SK-N-SH (cell line): ENCODE measurements at regions not wholly inside any gene's neighbourhood (a gene's known extent, or its start where the extent isn't known, plus 50 kb on each side); places are given as distances from the start of the nearest gene placed in this dataset.

Experiments
- CTCF ChIA-PET: fragments of 300-600, 350-600 bp; formaldehyde crosslinking; extraction: SDS; loops from one replicate; lab custom pipeline; 2021; lab: Yijun Ruan, JAX
- POLR2A ChIA-PET: fragments of 350-600 bp; sonication (Branson Sonifier 250); formaldehyde crosslinking; extraction: SDS; loops from one replicate; lab custom pipeline; 2020; ENCODE audit warnings: antibody characterized with exemption, inconsistent platforms; lab: Yijun Ruan, JAX
- DNase-seq: peaks from one replicate; pipeline ENCODE4 v3.0.0; 2012
- H2AFZ ChIP-seq: fragments of 200-600 bp; sonication (generic); 2 replicates; pipeline ENCODE4 v1.8.1; 2016; ENCODE audit warnings: antibody characterized with exemption, mild to moderate bottlenecking, low read depth
- H3F3A ChIP-seq: fragments of 200-600 bp; sonication (generic); replicated peaks from 2 replicates; pipeline ENCODE3; 2016; ENCODE audit warnings: antibody characterized with exemption, mild to moderate bottlenecking; ENCODE audit not compliant: insufficient read depth
- H3K27ac ChIP-seq, 2 experiments: fragments of 200-500 bp in 1 of 2; fragments of 200-600 bp in 1 of 2; sonication (Bioruptor generic) in 1 of 2; sonication (generic), shearing (Covaris generic) in 1 of 2; 2 replicates each; pipeline versions ENCODE4 v1.5.1 to v1.6.1; 2014 to 2016; ENCODE audit warnings: low read depth in 2 of 2, inconsistent platforms in 1 of 2, low read length in 1 of 2, mild to moderate bottlenecking in 1 of 2, mixed read lengths in 1 of 2
- H3K27me3 ChIP-seq: fragments of 200-600 bp; sonication (generic), shearing (Covaris generic); 2 replicates; pipeline ENCODE4 v1.6.1; 2016; ENCODE audit warnings: mixed run types; ENCODE audit not compliant: insufficient read depth
- H3K36me3 ChIP-seq, 2 experiments: fragments of 200-500 bp in 1 of 2; fragments of 200-600 bp in 1 of 2; sonication (Bioruptor generic) in 1 of 2; sonication (generic) in 1 of 2; replicated peaks in 1 of 2; 2 replicates each; pipeline versions ENCODE3 to v1.5.1; 2014 to 2016; ENCODE audit warnings: low read length in 1 of 2, mild to moderate bottlenecking in 1 of 2; ENCODE audit not compliant: insufficient read depth in 2 of 2, control insufficient read depth in 1 of 2
- H3K4me1 ChIP-seq, 2 experiments: fragments of 200-500 bp in 1 of 2; fragments of 200-600 bp in 1 of 2; sonication (Bioruptor generic) in 1 of 2; sonication (generic), shearing (Covaris generic) in 1 of 2; 2 replicates each; pipeline versions ENCODE4 v1.5.1 to v1.6.1; 2014 to 2016; ENCODE audit warnings: low read depth in 1 of 2, low read length in 1 of 2, mixed run types in 1 of 2; ENCODE audit not compliant: insufficient read depth in 2 of 2, control insufficient read depth in 1 of 2
- H3K4me2 ChIP-seq: fragments of 200-600 bp; sonication (generic), shearing (Covaris generic); 2 replicates; pipeline ENCODE4 v1.6.1; 2017; ENCODE audit warnings: mixed run types
- H3K4me3 ChIP-seq, 2 experiments: fragments of 200-500 bp in 1 of 2; fragments of 200-600 bp in 1 of 2; sonication (Bioruptor generic) in 1 of 2; sonication (generic), shearing (Covaris generic) in 1 of 2; 2 replicates each; pipeline versions ENCODE4 v1.5.1 to v1.8.1; 2014 to 2016; ENCODE audit warnings: low read depth in 2 of 2, inconsistent platforms in 1 of 2, low read length in 1 of 2, mild to moderate bottlenecking in 1 of 2, mixed read lengths in 1 of 2, moderate library complexity in 1 of 2
- H3K79me2 ChIP-seq: fragments of 200-600 bp; sonication (generic); 2 replicates; pipeline ENCODE4 v1.8.1; 2017; ENCODE audit warnings: mild to moderate bottlenecking; ENCODE audit not compliant: insufficient read depth
- H3K9ac ChIP-seq: fragments of 200-600 bp; sonication (generic); 2 replicates; pipeline ENCODE4 v1.6.1; 2017; ENCODE audit warnings: mixed run types
- H3K9me2 ChIP-seq: fragments of 200-600 bp; sonication (generic); 2 replicates; pipeline ENCODE4 v1.6.1; 2017; ENCODE audit warnings: mixed run types
- H3K9me3 ChIP-seq: fragments of 200-600 bp; sonication (generic); 2 replicates; pipeline ENCODE4 v1.6.1; 2017; ENCODE audit warnings: mixed run types, mild to moderate bottlenecking, moderate library complexity
- H4K20me1 ChIP-seq: fragments of 200-600 bp; sonication (generic); 2 replicates; pipeline ENCODE4 v1.6.1; 2017; ENCODE audit warnings: mild to moderate bottlenecking, mixed run types; ENCODE audit not compliant: insufficient read depth
- CTCF ChIP-seq: fragments of 200-600 bp; sonication (generic); IDR thresholded peaks from 2 replicates; pipeline ENCODE4 v1.6.1; 2017; ENCODE audit warnings: antibody characterized with exemption, mild to moderate bottlenecking, moderate library complexity
- EZH2phosphoT487 ChIP-seq: fragments of 200-600 bp; sonication (generic); IDR thresholded peaks from 2 replicates; pipeline ENCODE4 v1.6.1; 2017; ENCODE audit warnings: low read depth, mixed run types, mild to moderate bottlenecking, antibody characterized with exemption, moderate library complexity, borderline replicate concordance
- FOXJ3 ChIP-seq: sonication (generic); formaldehyde crosslinking; IDR thresholded peaks from 2 replicates; pipeline ENCODE4 v1.5.1; 2020; ENCODE audit warnings: mild to moderate bottlenecking, missing genetic modification reagents
- GABPA ChIP-seq: IDR thresholded peaks from 2 replicates; pipeline ENCODE4 v1.4.0; 2012; ENCODE audit warnings: low read depth, mild to moderate bottlenecking
- GATA2 ChIP-seq: sonication (generic); formaldehyde crosslinking; IDR thresholded peaks from 2 replicates; pipeline ENCODE4 v1.5.0; 2020; ENCODE audit warnings: mild to moderate bottlenecking, missing genetic modification reagents
- IRF3 ChIP-seq: fragments of 150-350 bp; IDR thresholded peaks from 2 replicates; pipeline ENCODE4 v1.6.1; 2016; ENCODE audit warnings: mild to moderate bottlenecking, low read depth, low read length
- JUND ChIP-seq: IDR thresholded peaks from 2 replicates; pipeline ENCODE4 v1.4.0; 2012
- MEF2A ChIP-seq: IDR thresholded peaks from 2 replicates; pipeline ENCODE4 v1.4.0; 2012; ENCODE audit warnings: low read depth, borderline replicate concordance
- MXI1 ChIP-seq: IDR thresholded peaks from 2 replicates; pipeline ENCODE4 v1.6.1; 2012; ENCODE audit warnings: mild to moderate bottlenecking, low read depth, low read length, improper control_type of control experiment
- NRF1 ChIP-seq: IDR thresholded peaks from 2 replicates; pipeline ENCODE4 v1.6.1; 2012; ENCODE audit warnings: low read depth, mild to moderate bottlenecking, low read length
- POLR2AphosphoS5 ChIP-seq: IDR thresholded peaks from 2 replicates; pipeline ENCODE4 v1.6.1; 2012; ENCODE audit warnings: low read depth, low read length
- RAD21 ChIP-seq: IDR thresholded peaks from 2 replicates; pipeline ENCODE4 v1.6.1; 2012; ENCODE audit warnings: mild to moderate bottlenecking, low read length
- REST ChIP-seq: IDR thresholded peaks from 2 replicates; pipeline ENCODE4 v1.6.1; 2012; ENCODE audit warnings: mild to moderate bottlenecking, low read depth, low read length, moderate library complexity
- RFX5 ChIP-seq: IDR thresholded peaks from 2 replicates; pipeline ENCODE4 v1.6.1; 2012; ENCODE audit warnings: mild to moderate bottlenecking, improper control_type of control experiment, low read length
- SIN3A ChIP-seq: IDR thresholded peaks from 2 replicates; pipeline ENCODE4 v1.6.1; 2012; ENCODE audit warnings: low read depth, mild to moderate bottlenecking, low read length, moderate library complexity, borderline replicate concordance
- SMC3 ChIP-seq: IDR thresholded peaks from 2 replicates; pipeline ENCODE4 v1.6.1; 2012; ENCODE audit warnings: low read depth, low read length, improper control_type of control experiment
- TAF1 ChIP-seq: IDR thresholded peaks from 2 replicates; pipeline ENCODE4 v1.6.1; 2012; ENCODE audit warnings: low read depth, mild to moderate bottlenecking, low read length, moderate library complexity, borderline replicate concordance
- USF1 ChIP-seq: IDR thresholded peaks from 2 replicates; pipeline ENCODE4 v1.4.0; 2012; ENCODE audit warnings: low read depth, borderline replicate concordance
- USF2 ChIP-seq: fragments of 150-350 bp; IDR thresholded peaks from 2 replicates; pipeline ENCODE4 v1.6.1; 2017; ENCODE audit warnings: antibody characterized with exemption, low read length, low read depth, borderline replicate concordance
- YY1 ChIP-seq: IDR thresholded peaks from 2 replicates; pipeline ENCODE4 v1.4.0; 2012; ENCODE audit warnings: low read depth, mild to moderate bottlenecking
- WGBS: methylation state at CpG from one replicate; pipeline ENCODE4 v1.1.6; 2017; ENCODE audit warnings: low lambda C conversion rate; 5-methylcytosine and 5-hydroxymethylcytosine counted together

- H3K79me2 ChIP-seq: no peaks in the 10 kb centered on the region
- H3K4me3 ChIP-seq: no peak overlapping the region
- H3K4me1 ChIP-seq: no peaks in the 10 kb centered on the region
- no peaks in the 10 kb centered on the region for H3K9me2 ChIP-seq
- no peaks in the 10 kb centered on the region for H4K20me1 ChIP-seq
- H3K4me2 ChIP-seq: no peak overlapping the region
- H2AFZ ChIP-seq: no peak overlapping the region
- no peaks in the 10 kb centered on the region for H3K27me3 ChIP-seq
- TF ChIP-seq USF1 (no peak), MXI1 (no peak), NRF1 (no peak), POLR2AphosphoS5 (no peak), JUND (no peak), MEF2A (no peak), FOXJ3 (no peak), EZH2phosphoT487 (no peak), GATA2 (CRISPR knock-in tag) (no peak), IRF3 (no peak), REST (no peak)
- WGBS: 33% methylated on average over 1 of the region's 1 CpG
- no peak overlapping the region for H3K27ac ChIP-seq
- CTCF ChIA-PET: no interaction called here
- H3K36me3 ChIP-seq: no peaks in the 10 kb centered on the region
- H3K9me3 ChIP-seq: no peaks in the 10 kb centered on the region
- POLR2A ChIA-PET: no interaction called here
- no peaks in the 10 kb centered on the region for H3F3A ChIP-seq
- no peak for DNase-seq
- H3K9ac ChIP-seq: no peak overlapping the region
These were observed 355.1 kb downstream of the EPM2A start for GRCh38 chr6:145380186-145380585.

GRCh38 chr6:145381941-145382340 is 353.4 kb downstream of the EPM2A start:
- TF ChIP-seq SIN3A: no peak
- TF ChIP-seq RAD21: no peak
- no peak for TF ChIP-seq SMC3
- TF ChIP-seq CTCF: no peak
- no peak for TF ChIP-seq RFX5
- no peak for TF ChIP-seq USF1
- TF ChIP-seq YY1: no peak
- no peak for TF ChIP-seq TAF1
- TF ChIP-seq GABPA: no peak
- TF ChIP-seq USF2: no peak
- TF ChIP-seq EZH2phosphoT487: no peak
- TF ChIP-seq FOXJ3: no peak
- WGBS: 35% methylated on average over 3 of the region's 3 CpGs
- Histone ChIP-seq H3K4me1 (no peaks in the 10 kb centered on the region), H3K9ac (no peak overlapping the region), H3F3A (no peaks in the 10 kb centered on the region), H3K27ac (no peak overlapping the region), H3K4me2 (no peak overlapping the region), H2AFZ (no peak overlapping the region), H3K4me3 (no peak overlapping the region), H4K20me1 (no peaks in the 10 kb centered on the region), H3K9me2 (no peaks in the 10 kb centered on the region), H3K79me2 (no peaks in the 10 kb centered on the region), H3K27me3 (no peaks in the 10 kb centered on the region), H3K36me3 (no peaks in the 10 kb centered on the region), H3K9me3 (no peaks in the 10 kb centered on the region)
- DNase-seq: no peak
- ChIA-PET POLR2A (no interaction called here), CTCF (no interaction called here)
